AG10803 (cell line): ENCODE measurements at regions not wholly inside any gene's neighbourhood (a gene's known extent, or its start where the extent isn't known, plus 50 kb on each side); places are given as distances from the start of the nearest gene placed in this dataset.

Experiments
- DNase-seq: peaks from one replicate; pipeline ENCODE4 v3.0.0; 2010; ENCODE audit warnings: low read depth
- H3K4me3 ChIP-seq: 2 replicates; pipeline ENCODE4 v1.5.1; 2011; ENCODE audit warnings: mild to moderate bottlenecking, low read length, control low read depth
- TF ChIP-seq, protein P1 (sequence below): conservative IDR thresholded peaks from 2 replicates; pipeline ENCODE4 v1.5.1; 2011; ENCODE audit warnings: mild to moderate bottlenecking, low read length, control low read depth, inconsistent platforms

- DNase-seq: peak; percentile 13
- TF ChIP-seq, protein P1, sequence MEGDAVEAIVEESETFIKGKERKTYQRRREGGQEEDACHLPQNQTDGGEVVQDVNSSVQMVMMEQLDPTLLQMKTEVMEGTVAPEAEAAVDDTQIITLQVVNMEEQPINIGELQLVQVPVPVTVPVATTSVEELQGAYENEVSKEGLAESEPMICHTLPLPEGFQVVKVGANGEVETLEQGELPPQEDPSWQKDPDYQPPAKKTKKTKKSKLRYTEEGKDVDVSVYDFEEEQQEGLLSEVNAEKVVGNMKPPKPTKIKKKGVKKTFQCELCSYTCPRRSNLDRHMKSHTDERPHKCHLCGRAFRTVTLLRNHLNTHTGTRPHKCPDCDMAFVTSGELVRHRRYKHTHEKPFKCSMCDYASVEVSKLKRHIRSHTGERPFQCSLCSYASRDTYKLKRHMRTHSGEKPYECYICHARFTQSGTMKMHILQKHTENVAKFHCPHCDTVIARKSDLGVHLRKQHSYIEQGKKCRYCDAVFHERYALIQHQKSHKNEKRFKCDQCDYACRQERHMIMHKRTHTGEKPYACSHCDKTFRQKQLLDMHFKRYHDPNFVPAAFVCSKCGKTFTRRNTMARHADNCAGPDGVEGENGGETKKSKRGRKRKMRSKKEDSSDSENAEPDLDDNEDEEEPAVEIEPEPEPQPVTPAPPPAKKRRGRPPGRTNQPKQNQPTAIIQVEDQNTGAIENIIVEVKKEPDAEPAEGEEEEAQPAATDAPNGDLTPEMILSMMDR: peak; percentile 64
These were observed 230.2 kb downstream of the TDRD3 start for GRCh38 chr13:60627071-60627686.

More at GRCh38 chr13:60627071-60627686, 230.2 kb downstream of the TDRD3 start:
- H3K4me3 ChIP-seq: no peak overlapping the region
